Neural cell (in vitro differentiated cells): ENCODE measurements at regions not wholly inside any gene's neighbourhood (a gene's known extent, or its start where the extent isn't known, plus 50 kb on each side); places are given as distances from the start of the nearest gene placed in this dataset.
"Not testable (repeated sequence)": the region's sequence is repeated elsewhere in the genome, so short reads cannot be mapped to it uniquely, and the experiment has no call there.

ENCODE experiments used
- H2AFZ ChIP-seq: fragments of 200-600, 300-800 bp; sonication (generic), shearing (Covaris generic); 2 replicates; pipeline ENCODE4 v1.6.0; 2014; ENCODE audit warnings: low read depth, mild to moderate bottlenecking, antibody characterized with exemption, low read length, moderate library complexity
- H3F3A ChIP-seq: fragments of 200-600 bp; shearing (Covaris generic); 2 replicates; pipeline ENCODE4 v1.6.1; 2016; ENCODE audit warnings: mild to moderate bottlenecking, moderate library complexity, mixed read lengths, antibody characterized with exemption, low read length; ENCODE audit not compliant: insufficient read depth, poor library complexity, severe bottlenecking
- H3K27ac ChIP-seq: fragments of 200-600, 300-800 bp; sonication (generic), shearing (Covaris generic); 2 replicates; pipeline ENCODE4 v1.5.1; 2014; ENCODE audit warnings: mild to moderate bottlenecking, low read length, moderate library complexity
- H3K27me3 ChIP-seq: fragments of 300-800, 200-600 bp; sonication (generic), shearing (Covaris generic); 2 replicates; pipeline ENCODE4 v1.6.0; 2014; ENCODE audit warnings: mild to moderate bottlenecking, low read depth, low read length, moderate library complexity; ENCODE audit not compliant: insufficient read depth
- H3K36me3 ChIP-seq: fragments of 300-800, 200-600 bp; sonication (generic), shearing (Covaris generic); 2 replicates; pipeline ENCODE4 v1.5.1; 2014; ENCODE audit warnings: mild to moderate bottlenecking, antibody characterized with exemption, low read length, moderate library complexity; ENCODE audit not compliant: insufficient read depth
- H3K4me2 ChIP-seq: fragments of 300-800, 200-600 bp; sonication (generic), shearing (Covaris generic); 2 replicates; pipeline ENCODE4 v1.6.0; 2014; ENCODE audit warnings: mild to moderate bottlenecking, low read length
- H3K4me3 ChIP-seq: fragments of 300-800, 200-600 bp; sonication (generic), shearing (Covaris generic); 2 replicates; pipeline ENCODE4 v1.5.1; 2014; ENCODE audit warnings: mild to moderate bottlenecking, low read length, moderate library complexity
- H3K79me2 ChIP-seq: fragments of 200-600 bp; shearing (Covaris generic); replicated peaks from 2 replicates; pipeline ENCODE4 v1.6.0; 2014; ENCODE audit warnings: mild to moderate bottlenecking, low read length, moderate library complexity; ENCODE audit not compliant: insufficient read depth
- H3K9ac ChIP-seq: fragments of 300-800, 200-600 bp; sonication (generic), shearing (Covaris generic); 2 replicates; pipeline ENCODE4 v1.6.1; 2016; ENCODE audit warnings: mild to moderate bottlenecking, low read length, mixed read lengths
- H3K9me2 ChIP-seq: fragments of 200-600 bp; shearing (Covaris generic); 2 replicates; pipeline ENCODE4 v1.6.1; 2016; ENCODE audit warnings: mild to moderate bottlenecking, low read length, mixed read lengths; ENCODE audit not compliant: insufficient read depth
- H3K9me3 ChIP-seq: fragments of 200-600, 300-800 bp; sonication (generic), shearing (Covaris generic); 2 replicates; pipeline ENCODE4 v1.6.1; 2016; ENCODE audit warnings: mild to moderate bottlenecking, mixed run types, low read length, moderate library complexity, mixed read lengths
- H4K20me1 ChIP-seq: fragments of 200-600 bp; shearing (Covaris generic); 2 replicates; pipeline ENCODE4 v1.6.1; 2016; ENCODE audit warnings: mild to moderate bottlenecking, mixed run types; ENCODE audit not compliant: insufficient read depth
- CTCF ChIP-seq: fragments of 450-650 bp; IDR thresholded peaks from 2 replicates; pipeline ENCODE4 v1.5.1; 2014; ENCODE audit warnings: antibody characterized with exemption, mild to moderate bottlenecking, moderate library complexity; ENCODE audit not compliant: poor library complexity, severe bottlenecking
- EP300 ChIP-seq: fragments of 450-650 bp; conservative IDR thresholded peaks from 2 replicates; pipeline ENCODE4 v1.6.1; 2014; ENCODE audit warnings: antibody characterized with exemption, mild to moderate bottlenecking, moderate library complexity; ENCODE audit not compliant: poor library complexity, severe bottlenecking
- EZH2 ChIP-seq: fragments of 200-600, 300-800 bp; shearing (Covaris generic), sonication (generic); IDR thresholded peaks from 2 replicates; pipeline ENCODE4 v1.6.1; 2014; ENCODE audit warnings: antibody characterized with exemption, low read length, borderline replicate concordance, mild to moderate bottlenecking; ENCODE audit not compliant: insufficient read depth, poor library complexity, severe bottlenecking
- MXI1 ChIP-seq: fragments of 450-650 bp; conservative IDR thresholded peaks from 2 replicates; pipeline ENCODE4 v1.6.1; 2014; ENCODE audit warnings: antibody characterized with exemption, mild to moderate bottlenecking; ENCODE audit not compliant: poor library complexity, severe bottlenecking
- POLR2AphosphoS5 ChIP-seq: IDR thresholded peaks from 2 replicates; pipeline ENCODE4 v1.6.1; 2012
- RAD21 ChIP-seq: fragments of 450-650 bp; conservative IDR thresholded peaks from 2 replicates; pipeline ENCODE4 v1.6.1; 2014; ENCODE audit warnings: antibody characterized with exemption, mild to moderate bottlenecking, moderate library complexity
- REST ChIP-seq: IDR thresholded peaks from 2 replicates; pipeline ENCODE4 v1.6.1; 2012; ENCODE audit warnings: borderline replicate concordance
- SMC3 ChIP-seq: fragments of 450-650 bp; conservative IDR thresholded peaks from 2 replicates; pipeline ENCODE4 v1.6.1; 2014; ENCODE audit warnings: antibody characterized with exemption, mild to moderate bottlenecking, moderate library complexity; ENCODE audit not compliant: poor library complexity
- TAF1 ChIP-seq: IDR thresholded peaks from 2 replicates; pipeline ENCODE4 v1.6.1; 2012; ENCODE audit warnings: low read depth

DNA sequence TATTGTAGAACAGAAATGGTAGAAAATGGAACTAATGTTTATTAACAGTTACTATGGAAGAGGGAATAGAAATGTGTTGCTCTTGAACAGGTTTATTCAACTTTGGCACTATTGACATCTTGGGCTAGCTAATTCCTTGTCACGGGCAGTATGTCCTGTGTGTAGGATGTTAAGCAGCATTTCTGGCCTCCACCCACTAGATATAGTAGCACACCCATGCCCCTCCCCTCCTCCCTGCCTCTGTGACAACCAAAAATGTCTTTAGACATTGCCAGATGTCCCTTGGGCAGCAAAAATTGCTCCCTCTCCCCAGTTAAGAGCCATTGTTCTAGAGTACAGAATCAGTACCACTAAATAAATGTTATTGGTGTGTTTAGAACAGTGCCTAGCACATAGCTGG, 91.4 kb upstream of the TPTE start:
- Histone ChIP-seq H3K4me3 (no peak overlapping the region), H3K9me3 (peaks cover 29% of the 10 kb centered on the region), H3F3A (no peaks in the 10 kb centered on the region)

GRCh38 chr21:10431995-10432394, 89.4 kb upstream of the TPTE start:
- H3K27me3 ChIP-seq, H4K20me1 ChIP-seq, H3K27ac ChIP-seq, H3K4me2 ChIP-seq, H3K79me2 ChIP-seq, H3K4me3 ChIP-seq, H3F3A ChIP-seq, H2AFZ ChIP-seq, H3K36me3 ChIP-seq, H3K9ac ChIP-seq, H3K9me2 ChIP-seq: not testable (repeated sequence)
- H3K9me3 ChIP-seq, result peaks cover 28% of the 10 kb centered on the region

More for the DNA sequence above, 91.4 kb upstream of the TPTE start:
- Histone ChIP-seq H2AFZ (no peak overlapping the region), H3K79me2 (no peaks in the 10 kb centered on the region), H3K36me3 (no peaks in the 10 kb centered on the region), H4K20me1 (no peaks in the 10 kb centered on the region), H3K9ac (no peak overlapping the region), H3K9me2 (no peaks in the 10 kb centered on the region), H3K4me2 (no peak overlapping the region), H3K27ac (no peak overlapping the region), H3K27me3 (no peaks in the 10 kb centered on the region)
- TF ChIP-seq EP300, result no peak
- TF ChIP-seq CTCF, result no peak
- TF ChIP-seq TAF1, result no peak
- no peak for TF ChIP-seq POLR2AphosphoS5
- no peak for TF ChIP-seq RAD21
- no peak for TF ChIP-seq SMC3
- TF ChIP-seq MXI1, result no peak
- TF ChIP-seq REST, result no peak
- no peak for TF ChIP-seq EZH2

GRCh38 chr21:10432456-10432855, 88.9 kb upstream of the TPTE start:
- H2AFZ ChIP-seq, H3K79me2 ChIP-seq, H3K27ac ChIP-seq, H3K27me3 ChIP-seq, H3K4me3 ChIP-seq, H3K36me3 ChIP-seq, H3K4me2 ChIP-seq, H4K20me1 ChIP-seq, H3F3A ChIP-seq, H3K9me2 ChIP-seq, H3K9ac ChIP-seq: not testable (repeated sequence)
- H3K9me3 ChIP-seq, result peaks cover 23% of the 10 kb centered on the region

- H3K27ac ChIP-seq, H3K9me3 ChIP-seq, H3K27me3 ChIP-seq: not testable (repeated sequence)
These were observed 83.4 kb upstream of the TPTE start for GRCh38 chr21:10437977-10438376.

DNA sequence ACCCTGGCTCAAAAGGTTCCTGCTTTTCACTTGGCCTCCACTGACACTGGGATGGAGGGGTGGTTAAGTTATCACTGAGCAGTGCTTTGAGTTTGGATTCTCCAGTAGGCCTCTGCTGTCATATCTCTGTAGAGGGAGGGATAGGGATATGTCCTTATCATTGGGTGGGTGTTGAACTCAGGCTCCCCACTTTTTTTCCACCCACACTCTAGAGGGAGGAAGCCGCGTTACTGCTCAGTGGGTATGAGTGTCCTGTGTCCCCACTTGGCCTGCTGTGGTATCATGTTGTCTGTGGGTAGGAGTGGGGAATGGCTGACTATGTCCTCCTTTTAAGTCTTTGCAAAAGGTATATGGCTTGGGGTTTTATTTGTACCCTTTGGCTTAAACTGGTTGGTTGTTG, 80.7 kb upstream of the TPTE start:
- H2AFZ ChIP-seq, H3K9ac ChIP-seq, H3K27ac ChIP-seq, H3K27me3 ChIP-seq, H3K4me2 ChIP-seq, H4K20me1 ChIP-seq, H3K36me3 ChIP-seq, H3K9me3 ChIP-seq, H3K4me3 ChIP-seq, H3F3A ChIP-seq, H3K79me2 ChIP-seq, H3K9me2 ChIP-seq: not testable (repeated sequence)

More at GRCh38 chr21:10437977-10438376, 83.4 kb upstream of the TPTE start:
- H3K79me2 ChIP-seq, H3K9me2 ChIP-seq, H3K4me2 ChIP-seq, H3K9ac ChIP-seq, H3F3A ChIP-seq, H3K4me3 ChIP-seq, H3K36me3 ChIP-seq, H2AFZ ChIP-seq, H4K20me1 ChIP-seq: not testable (repeated sequence)
